ENCODE measurements at regions not wholly inside any gene's neighbourhood (a gene's known extent, or its start where the extent isn't known, plus 50 kb on each side); places are given as distances from the start of the nearest gene placed in this dataset.

DNA sequence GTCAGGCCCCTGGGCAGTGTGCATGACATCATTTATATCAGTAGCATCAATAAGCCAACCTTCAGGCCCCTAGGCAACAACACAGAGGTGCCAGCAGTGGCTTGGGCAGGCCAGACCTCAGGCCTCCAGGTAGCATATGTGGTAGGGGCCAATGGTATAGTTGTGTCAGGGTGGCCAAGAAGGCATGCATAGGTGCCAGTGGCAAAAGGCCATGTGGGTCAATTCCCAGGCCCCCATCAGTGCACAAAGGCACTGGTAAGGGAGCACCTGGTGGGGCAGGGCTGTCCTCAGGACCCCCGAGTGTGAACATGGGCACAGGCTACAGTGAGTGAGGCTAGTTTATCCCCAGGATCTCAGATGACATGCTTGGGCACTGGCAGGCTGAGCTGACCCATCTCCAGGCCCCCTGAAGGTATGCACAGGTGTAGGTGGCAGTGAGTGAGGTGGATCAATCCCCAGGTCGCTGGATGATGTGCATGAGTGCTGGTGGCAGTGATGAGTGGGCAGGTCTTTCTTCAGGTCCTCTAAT is 244.1 kb upstream of the ZNF385D start:
- no TSS peak for BruUV-seq (replicated peaks)
- H3K27me3 ChIP-seq (ENCODE audit: control insufficient read depth in 2 of 2, insufficient read depth in 2 of 2, low read length in 2 of 2) = no peaks in the 10 kb centered on the region
- H3K4me3 ChIP-seq (replicated peaks in 1 of 3; ENCODE audit: insufficient read depth in 1 of 3, low read depth in 1 of 3, low read length in 3 of 3) = no peak overlapping the region

More for the DNA sequence above, 244.1 kb upstream of the ZNF385D start:
- no peak for DNase-seq (ENCODE audit: low read depth, low spot score)
- no peaks in the 10 kb centered on the region for H3K4me1 ChIP-seq (ENCODE audit: control insufficient read depth, extremely low read depth, insufficient read depth, low read length)
- no peaks in the 10 kb centered on the region for H4K20me1 ChIP-seq (replicated peaks; ENCODE audit: control insufficient read depth, extremely low read depth, insufficient read depth, low read length)
- FAIRE-seq = no peak
- no peaks in the 10 kb centered on the region for H3K9me3 ChIP-seq (replicated peaks; ENCODE audit: control insufficient read depth, insufficient read depth, low read length)
- no peaks in the 10 kb centered on the region for H3K36me3 ChIP-seq (ENCODE audit: control insufficient read depth in 2 of 2, extremely low read depth in 1 of 2, insufficient read depth in 2 of 2, low read length in 2 of 2)
- H2AFZ ChIP-seq (ENCODE audit: low read depth, low read length) = no peak overlapping the region
- intact Hi-C loops (cut with micrococcal nuclease) (no loop called here), dilution Hi-C loops (cut with MboI; ENCODE audit: extremely low pct_ligation_motif_present, low sequenced_read_pairs) (no loop called here)
- no peak overlapping the region for H3K4me2 ChIP-seq (ENCODE audit: insufficient read depth, low read length)
- H3K9me1 ChIP-seq (replicated peaks; ENCODE audit: control insufficient read depth, extremely low read depth, insufficient read depth, low read length) = no peaks in the 10 kb centered on the region
- H3K9ac ChIP-seq (replicated peaks; ENCODE audit: extremely low read depth, insufficient read depth, low read length) = no peak overlapping the region
- no peak for TF ChIP-seq GATA2 (IDR thresholded peaks at IDR 0.05; ENCODE audit: insufficient read depth, insufficient read length, low read depth, low read length)
- no peak for TF ChIP-seq MYC (IDR thresholded peaks at IDR 0.05; ENCODE audit: low read depth, low read length)
- TF ChIP-seq EZH2 (IDR thresholded peaks at IDR 0.05; ENCODE audit: borderline replicate concordance, low read depth, low read length, severe bottlenecking) = no peak
- TF ChIP-seq, protein P1, sequence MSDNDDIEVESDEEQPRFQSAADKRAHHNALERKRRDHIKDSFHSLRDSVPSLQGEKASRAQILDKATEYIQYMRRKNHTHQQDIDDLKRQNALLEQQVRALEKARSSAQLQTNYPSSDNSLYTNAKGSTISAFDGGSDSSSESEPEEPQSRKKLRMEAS (IDR thresholded peaks at IDR 0.05; ENCODE audit: insufficient read depth, insufficient read length) = no peak
- TF ChIP-seq, protein P2, sequence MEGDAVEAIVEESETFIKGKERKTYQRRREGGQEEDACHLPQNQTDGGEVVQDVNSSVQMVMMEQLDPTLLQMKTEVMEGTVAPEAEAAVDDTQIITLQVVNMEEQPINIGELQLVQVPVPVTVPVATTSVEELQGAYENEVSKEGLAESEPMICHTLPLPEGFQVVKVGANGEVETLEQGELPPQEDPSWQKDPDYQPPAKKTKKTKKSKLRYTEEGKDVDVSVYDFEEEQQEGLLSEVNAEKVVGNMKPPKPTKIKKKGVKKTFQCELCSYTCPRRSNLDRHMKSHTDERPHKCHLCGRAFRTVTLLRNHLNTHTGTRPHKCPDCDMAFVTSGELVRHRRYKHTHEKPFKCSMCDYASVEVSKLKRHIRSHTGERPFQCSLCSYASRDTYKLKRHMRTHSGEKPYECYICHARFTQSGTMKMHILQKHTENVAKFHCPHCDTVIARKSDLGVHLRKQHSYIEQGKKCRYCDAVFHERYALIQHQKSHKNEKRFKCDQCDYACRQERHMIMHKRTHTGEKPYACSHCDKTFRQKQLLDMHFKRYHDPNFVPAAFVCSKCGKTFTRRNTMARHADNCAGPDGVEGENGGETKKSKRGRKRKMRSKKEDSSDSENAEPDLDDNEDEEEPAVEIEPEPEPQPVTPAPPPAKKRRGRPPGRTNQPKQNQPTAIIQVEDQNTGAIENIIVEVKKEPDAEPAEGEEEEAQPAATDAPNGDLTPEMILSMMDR (IDR thresholded peaks at IDR 0.05; ENCODE audit: extremely low read depth in 1 of 2, insufficient read depth in 1 of 2, low read depth in 1 of 2, low read length in 2 of 2) = no peak
- TF ChIP-seq POLR2AphosphoS5 (IDR thresholded peaks at IDR 0.05; ENCODE audit: insufficient read depth, low read depth, low read length) = no peak
- no peak for TF ChIP-seq POLR2A (IDR thresholded peaks at IDR 0.05; ENCODE audit: low read depth, low read length)
- no peak for TF ChIP-seq FOS (IDR thresholded peaks at IDR 0.05; ENCODE audit: borderline replicate concordance, insufficient read depth, low read length)
- TF ChIP-seq JUN (IDR thresholded peaks at IDR 0.05; ENCODE audit: borderline replicate concordance, insufficient read depth, insufficient read length, low read depth) = no peak
- no peaks in the 10 kb centered on the region for H3K79me2 ChIP-seq (ENCODE audit: control insufficient read depth, insufficient read depth, low read length)
- no peak overlapping the region for H3K27ac ChIP-seq (ENCODE audit: insufficient read depth, low read depth, low read length)
- CTCF ChIA-PET = no interaction called here
- POLR2A ChIA-PET = no interaction called here

Measured in endothelial cell of umbilical vein (primary cell).